Transverse colon (tissue), 4 donors: ENCODE measurements at regions not wholly inside any gene's neighbourhood (a gene's known extent, or its start where the extent isn't known, plus 50 kb on each side); places are given as distances from the start of the nearest gene placed in this dataset.
"Not testable (repeated sequence)": the region's sequence is repeated elsewhere in the genome, so short reads cannot be mapped to it uniquely, and the experiment has no call there.

ENCODE experiments used
- CTCF ChIP-seq, 5 experiments: fragments of 200-600 bp in 3 of 5; fragments of 450-650 bp in 2 of 5; sonication (generic) in 3 of 5; IDR thresholded peaks; 1 replicate in 2 of 5; 2 replicates in 3 of 5; pipeline ENCODE4 v1.5.1; 2016 to 2017; ENCODE audit warnings: antibody characterized with exemption in 5 of 5, inconsistent platforms in 3 of 5, mild to moderate bottlenecking in 2 of 5, moderate library complexity in 1 of 5
- POLR2A ChIP-seq: fragments of 450-650 bp; IDR thresholded peaks from one replicate; pipeline ENCODE4 v1.6.1; 2016; ENCODE audit warnings: antibody characterized with exemption, mild to moderate bottlenecking, moderate library complexity
- POLR2AphosphoS5 ChIP-seq, 3 donors: sonication (generic); formaldehyde crosslinking; IDR thresholded peaks; one replicate each; pipeline ENCODE4 v1.6.1; 2016; ENCODE audit warnings: antibody characterized with exemption in 3 of 3

GRCh38 chr9:40753288-40753687 is 375.2 kb downstream of the FOXD4L6 start:
- not testable (repeated sequence) for TF ChIP-seq POLR2AphosphoS5 (IDR thresholded peaks at IDR 0.05); CTCF (IDR thresholded peaks at IDR 0.05); POLR2A
